H9 (cell line): ENCODE measurements at regions not wholly inside any gene's neighbourhood (a gene's known extent, or its start where the extent isn't known, plus 50 kb on each side); places are given as distances from the start of the nearest gene placed in this dataset.

Source experiments
- DNase-seq: peaks from one replicate; pipeline ENCODE4 v3.0.0-alpha.2; 2017
- H2AFZ ChIP-seq: one replicate; pipeline ENCODE4 v1.6.1; 2013; ENCODE audit warnings: mild to moderate bottlenecking, low read length, control low read depth, moderate library complexity
- H2AK5ac ChIP-seq: 2 replicates; pipeline ENCODE4 v1.6.1; 2013; ENCODE audit warnings: low read length, control low read depth, mixed read lengths; ENCODE audit not compliant: insufficient read length
- H2BK120ac ChIP-seq: one replicate; pipeline ENCODE4 v1.6.1; 2013; ENCODE audit warnings: low read depth, mild to moderate bottlenecking, low read length, control low read depth, inconsistent platforms; ENCODE audit not compliant: poor library complexity, severe bottlenecking
- H2BK12ac ChIP-seq: 2 replicates; pipeline ENCODE4 v1.6.1; 2013; ENCODE audit warnings: low read length, control low read depth, mixed read lengths, low read depth; ENCODE audit not compliant: insufficient read length
- H2BK15ac ChIP-seq: 2 replicates; pipeline ENCODE4 v1.6.1; 2013; ENCODE audit warnings: low read depth, low read length, control low read depth
- H2BK20ac ChIP-seq: one replicate; pipeline ENCODE4 v1.6.1; 2013; ENCODE audit warnings: low read depth, mild to moderate bottlenecking, low read length, control low read depth, inconsistent platforms; ENCODE audit not compliant: poor library complexity, severe bottlenecking
- H2BK5ac ChIP-seq: 2 replicates; pipeline ENCODE4 v1.6.1; 2013; ENCODE audit warnings: low read length, control low read depth, mixed read lengths; ENCODE audit not compliant: insufficient read length
- H3K14ac ChIP-seq: 2 replicates; pipeline ENCODE4 v1.6.1; 2013; ENCODE audit warnings: low read length, control low read depth; ENCODE audit not compliant: insufficient read depth
- H3K18ac ChIP-seq: 2 replicates; pipeline ENCODE4 v1.6.1; 2013; ENCODE audit warnings: low read depth, mild to moderate bottlenecking, mixed read lengths, low read length, control low read depth; ENCODE audit not compliant: insufficient read length
- H3K23ac ChIP-seq: 2 replicates; pipeline ENCODE4 v1.6.1; 2013; ENCODE audit warnings: low read length, control low read depth, mixed read lengths, low read depth; ENCODE audit not compliant: insufficient read length
- H3K23me2 ChIP-seq: 2 replicates; pipeline ENCODE4 v1.6.1; 2013; ENCODE audit warnings: low read depth, mild to moderate bottlenecking, mixed read lengths, low read length, control low read depth; ENCODE audit not compliant: insufficient read length, poor library complexity, severe bottlenecking
- H3K27ac ChIP-seq: 2 replicates; pipeline ENCODE4 v1.5.1; 2013; ENCODE audit warnings: low read length, control low read depth, mixed read lengths, low read depth; ENCODE audit not compliant: insufficient read length
- H3K27me3 ChIP-seq: 2 replicates; pipeline ENCODE4 v1.6.1; 2013; ENCODE audit warnings: low read length, control low read depth, inconsistent platforms; ENCODE audit not compliant: insufficient read depth
- H3K4ac ChIP-seq: 2 replicates; pipeline ENCODE4 v1.6.1; 2013; ENCODE audit warnings: low read depth, mild to moderate bottlenecking, control low read depth, inconsistent platforms, low read length, moderate library complexity
- H3K4me1 ChIP-seq: 2 replicates; pipeline ENCODE4 v1.6.1; 2013; ENCODE audit warnings: low read length, control low read depth, inconsistent platforms; ENCODE audit not compliant: insufficient read depth
- H3K4me2 ChIP-seq: 2 replicates; pipeline ENCODE4 v1.6.1; 2013; ENCODE audit warnings: low read length, control low read depth, mixed read lengths; ENCODE audit not compliant: insufficient read length, insufficient read depth
- H3K56ac ChIP-seq: 2 replicates; pipeline ENCODE4 v1.6.1; 2013; ENCODE audit warnings: low read depth, mild to moderate bottlenecking, mixed read lengths, low read length, control low read depth; ENCODE audit not compliant: insufficient read length
- H3K79me1 ChIP-seq: 2 replicates; pipeline ENCODE4 v1.6.1; 2013; ENCODE audit warnings: low read depth, mild to moderate bottlenecking, moderate library complexity, low read length, control low read depth, inconsistent platforms; ENCODE audit not compliant: insufficient read depth, poor library complexity, severe bottlenecking
- H3K79me2 ChIP-seq: 2 replicates; pipeline ENCODE4 v1.6.1; 2013; ENCODE audit warnings: low read length, control low read depth, inconsistent platforms; ENCODE audit not compliant: insufficient read depth
- H3K9ac ChIP-seq: 2 replicates; pipeline ENCODE4 v1.6.1; 2013; ENCODE audit warnings: low read length, control low read depth, mixed read lengths; ENCODE audit not compliant: insufficient read length; ENCODE audit errors: extremely low read depth
- H3K9me3 ChIP-seq: one replicate; pipeline ENCODE4 v1.6.1; 2013; ENCODE audit warnings: low read depth, low read length, inconsistent platforms; ENCODE audit not compliant: control insufficient read depth
- H3T11ph ChIP-seq: one replicate; pipeline ENCODE4 v1.6.1; 2013; ENCODE audit warnings: mild to moderate bottlenecking, low read length, control low read depth, inconsistent platforms
- H4K20me1 ChIP-seq: one replicate; pipeline ENCODE4 v1.6.1; 2013; ENCODE audit not compliant: control insufficient read depth, insufficient read length, insufficient read depth
- H4K5ac ChIP-seq: 2 replicates; pipeline ENCODE4 v1.6.1; 2013; ENCODE audit warnings: low read depth, mild to moderate bottlenecking, mixed read lengths, low read length, control low read depth; ENCODE audit not compliant: insufficient read length
- H4K8ac ChIP-seq: replicated peaks from 2 replicates; pipeline ENCODE4 v1.6.1; 2013; ENCODE audit warnings: low read length, control low read depth, mixed read lengths, low read depth; ENCODE audit not compliant: insufficient read length
- H4K91ac ChIP-seq: 2 replicates; pipeline ENCODE4 v1.6.1; 2013; ENCODE audit warnings: low read depth, mild to moderate bottlenecking, moderate library complexity, mixed read lengths, low read length, control low read depth; ENCODE audit not compliant: insufficient read length
- H3K27ac Mint-ChIP-seq, 3 experiments: 2 replicates in 2 of 3; 3 replicates in 1 of 3; pipeline ENCODE4 v1.8.0; 2020 to 2021; ENCODE audit warnings: mixed read lengths in 3 of 3, mild to moderate bottlenecking in 1 of 3, moderate library complexity in 1 of 3
- H3K27me3 Mint-ChIP-seq: 2 replicates; pipeline ENCODE4 v1.8.0; 2021; ENCODE audit warnings: low read depth, mild to moderate bottlenecking, moderate library complexity, mixed read lengths
- H3K36me3 Mint-ChIP-seq, 3 experiments: 2 replicates in 2 of 3; 3 replicates in 1 of 3; pipeline ENCODE4 v1.8.0; 2020 to 2021; ENCODE audit warnings: low read depth in 3 of 3, mixed read lengths in 3 of 3; ENCODE audit not compliant: insufficient read depth in 1 of 3
- H3K4me1 Mint-ChIP-seq, 2 experiments: 2 replicates each; pipeline ENCODE4 v1.8.0; 2020; ENCODE audit warnings: mixed read lengths in 2 of 2
- H3K4me3 Mint-ChIP-seq, 2 experiments: 2 replicates in 1 of 2; 3 replicates in 1 of 2; pipeline ENCODE4 v1.8.0; 2020 to 2021; ENCODE audit warnings: mild to moderate bottlenecking in 2 of 2, mixed read lengths in 2 of 2, moderate library complexity in 1 of 2
- H3K9me3 Mint-ChIP-seq, 2 experiments: 2 replicates in 1 of 2; 3 replicates in 1 of 2; pipeline ENCODE4 v1.8.0; 2020; ENCODE audit warnings: mild to moderate bottlenecking in 2 of 2, mixed read lengths in 2 of 2, moderate library complexity in 1 of 2
- WGBS: extraction: QIAGEN DNeasy Blood & Tissue Kit; methylation state at CpG from one replicate; pipeline ENCODE4 v1.1.7; 2013; ENCODE audit warnings: missing lambda C conversion rate, low lambda C conversion rate, mixed read lengths; ENCODE audit not compliant: insufficient read length; ENCODE audit errors: extremely low coverage; 5-methylcytosine and 5-hydroxymethylcytosine counted together
- TF ChIP-seq, protein P1 (sequence below): fragments of 200-600 bp; sonication (generic); conservative IDR thresholded peaks from 3 replicates; pipeline ENCODE4 v1.8.0; 2021; ENCODE audit warnings: antibody characterized with exemption, mild to moderate bottlenecking

- Histone ChIP-seq H4K91ac (no peak overlapping the region), H3K9ac (no peak overlapping the region), H2BK20ac (no peak overlapping the region), H2BK5ac (no peak overlapping the region), H2BK120ac (no peak overlapping the region), H3K56ac (no peak overlapping the region), H3K14ac (no peak overlapping the region), H3K18ac (no peak overlapping the region), H3K27ac (no peak overlapping the region), H2AFZ (no peak overlapping the region), H4K20me1 (no peaks in the 10 kb centered on the region), H2BK15ac (no peak overlapping the region), H3K79me2 (no peaks in the 10 kb centered on the region), H3K27me3 (no peaks in the 10 kb centered on the region), H3K4me1 (no peaks in the 10 kb centered on the region), H3K23me2 (no peaks in the 10 kb centered on the region), H3K79me1 (no peaks in the 10 kb centered on the region), H3T11ph (no peak overlapping the region), H3K9me3 (no peaks in the 10 kb centered on the region), H3K4me2 (no peak overlapping the region), H2AK5ac (no peak overlapping the region), H4K8ac (no peak overlapping the region), H3K23ac (no peak overlapping the region), H4K5ac (no peak overlapping the region), H2BK12ac (no peak overlapping the region), H3K4ac (no peak overlapping the region)
- H3K4me3 Mint-ChIP-seq, result no peak overlapping the region
- TF ChIP-seq, protein P1, sequence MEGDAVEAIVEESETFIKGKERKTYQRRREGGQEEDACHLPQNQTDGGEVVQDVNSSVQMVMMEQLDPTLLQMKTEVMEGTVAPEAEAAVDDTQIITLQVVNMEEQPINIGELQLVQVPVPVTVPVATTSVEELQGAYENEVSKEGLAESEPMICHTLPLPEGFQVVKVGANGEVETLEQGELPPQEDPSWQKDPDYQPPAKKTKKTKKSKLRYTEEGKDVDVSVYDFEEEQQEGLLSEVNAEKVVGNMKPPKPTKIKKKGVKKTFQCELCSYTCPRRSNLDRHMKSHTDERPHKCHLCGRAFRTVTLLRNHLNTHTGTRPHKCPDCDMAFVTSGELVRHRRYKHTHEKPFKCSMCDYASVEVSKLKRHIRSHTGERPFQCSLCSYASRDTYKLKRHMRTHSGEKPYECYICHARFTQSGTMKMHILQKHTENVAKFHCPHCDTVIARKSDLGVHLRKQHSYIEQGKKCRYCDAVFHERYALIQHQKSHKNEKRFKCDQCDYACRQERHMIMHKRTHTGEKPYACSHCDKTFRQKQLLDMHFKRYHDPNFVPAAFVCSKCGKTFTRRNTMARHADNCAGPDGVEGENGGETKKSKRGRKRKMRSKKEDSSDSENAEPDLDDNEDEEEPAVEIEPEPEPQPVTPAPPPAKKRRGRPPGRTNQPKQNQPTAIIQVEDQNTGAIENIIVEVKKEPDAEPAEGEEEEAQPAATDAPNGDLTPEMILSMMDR, result no peak
- whole genome bisulfite sequencing, result no CpG with 5 or more reads among the region's 2 CpGs
- H3K36me3 Mint-ChIP-seq, result peaks cover 0 to 7% (median 5%) of the 10 kb centered on the region in 3 experiments; a peak in 6 of 7 replicates
- H3K27me3 Mint-ChIP-seq, result no peaks in the 10 kb centered on the region
- H3K9me3 Mint-ChIP-seq, result peaks cover 13 to 37% of the 10 kb centered on the region in 2 experiments
- no peaks in the 10 kb centered on the region for H3K4me1 Mint-ChIP-seq
- DNase-seq, result no peak
- H3K27ac Mint-ChIP-seq, result no peak overlapping the region
Measured at GRCh38 chrX:23246001-23246400, 88.6 kb upstream of the PTCHD1 start.
